KG1 (cell line): ENCODE measurements at regions not wholly inside any gene's neighbourhood (a gene's known extent, or its start where the extent isn't known, plus 50 kb on each side); places are given as distances from the start of the nearest gene placed in this dataset.

Experiments
- DNase-seq: peaks from one replicate; lab custom pipeline; 2025; lab: John Stamatoyannopoulos, UW

DNA sequence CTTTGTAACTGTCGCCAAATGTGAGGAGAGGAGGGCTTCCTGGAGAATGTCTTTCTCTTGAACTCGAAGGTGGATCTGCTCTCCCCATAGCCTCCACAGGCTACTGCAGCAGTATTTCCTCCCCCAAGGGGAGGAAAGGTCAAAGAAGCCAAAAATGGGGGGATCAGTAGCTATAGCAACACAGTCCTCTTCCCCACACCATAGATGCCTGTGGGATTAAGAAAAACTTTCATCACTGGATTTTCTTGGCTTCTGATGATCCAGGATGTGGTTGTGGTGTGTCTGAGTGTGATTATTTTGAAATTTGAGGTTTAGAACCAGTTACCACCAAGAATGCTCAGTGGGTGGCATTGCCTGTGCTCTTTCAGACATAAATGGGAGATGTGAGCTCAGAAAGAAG is 140.1 kb upstream of the SPACA1 start:
- no peak for DNase-seq

DNA sequence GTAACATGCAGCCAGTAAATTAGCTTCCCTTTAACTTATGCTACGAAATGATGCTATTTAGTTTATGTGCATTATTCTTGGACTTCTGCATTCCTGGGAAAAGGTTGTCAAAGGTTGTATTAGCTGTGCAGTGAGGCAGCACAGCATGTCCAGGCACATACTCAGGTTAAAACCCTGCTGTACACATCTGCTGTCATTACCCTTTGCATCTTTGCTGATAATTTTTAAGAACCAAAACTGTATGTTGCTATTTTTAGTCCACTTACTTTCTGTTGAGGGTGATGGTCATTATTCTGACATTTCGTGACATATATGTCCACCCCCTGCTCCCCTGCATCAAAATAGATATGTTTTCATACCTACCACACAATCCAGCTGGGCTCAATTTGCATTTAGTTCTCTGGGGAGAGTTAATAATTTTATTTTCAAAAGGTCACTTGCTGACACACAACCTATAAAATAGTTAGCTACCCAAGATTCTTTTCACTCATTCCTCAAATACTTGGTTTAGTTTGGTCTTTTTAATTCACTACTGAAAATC is 142.5 kb upstream of the SPACA1 start:
- DNase-seq = no peak

DNA sequence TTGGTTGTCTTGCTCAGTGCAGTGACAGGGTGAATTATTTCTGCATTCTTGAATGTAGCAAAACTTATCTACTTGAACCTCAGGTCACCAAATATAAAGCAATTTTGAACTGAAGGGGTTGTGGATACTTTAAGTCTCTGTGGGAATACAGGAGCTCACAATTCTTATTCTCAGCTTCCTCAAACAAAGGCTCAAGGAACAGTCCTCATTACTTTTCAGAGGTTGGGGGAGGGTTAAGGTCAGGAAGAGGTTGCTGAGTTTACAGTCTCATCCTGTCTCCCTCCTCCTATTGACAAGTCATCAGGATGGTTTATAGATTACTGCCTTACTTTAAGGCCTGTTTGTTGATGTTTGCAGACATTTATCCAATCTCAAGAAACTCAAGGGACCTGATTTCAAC is 143.6 kb upstream of the SPACA1 start:
- DNase-seq = no peak

DNA sequence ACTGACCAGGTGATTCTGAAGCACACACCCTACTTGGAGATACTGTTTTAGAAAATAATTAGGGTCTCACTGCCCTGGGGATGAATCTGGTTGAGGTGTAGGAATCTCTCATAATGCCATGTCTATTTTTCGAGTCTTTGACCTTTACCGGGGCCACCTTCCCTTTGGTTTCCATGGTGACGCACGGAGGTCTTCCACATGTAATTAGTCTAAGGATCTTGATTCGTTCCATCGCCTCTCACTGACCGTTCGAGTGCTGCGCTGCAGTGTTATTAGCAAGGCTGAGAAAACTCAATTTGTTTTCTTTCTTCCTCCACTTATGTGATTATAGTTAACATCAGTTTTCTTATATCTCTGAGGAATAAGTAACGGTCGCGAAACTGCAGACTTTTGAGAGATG is 144.3 kb upstream of the SPACA1 start:
- no peak for DNase-seq

DNA sequence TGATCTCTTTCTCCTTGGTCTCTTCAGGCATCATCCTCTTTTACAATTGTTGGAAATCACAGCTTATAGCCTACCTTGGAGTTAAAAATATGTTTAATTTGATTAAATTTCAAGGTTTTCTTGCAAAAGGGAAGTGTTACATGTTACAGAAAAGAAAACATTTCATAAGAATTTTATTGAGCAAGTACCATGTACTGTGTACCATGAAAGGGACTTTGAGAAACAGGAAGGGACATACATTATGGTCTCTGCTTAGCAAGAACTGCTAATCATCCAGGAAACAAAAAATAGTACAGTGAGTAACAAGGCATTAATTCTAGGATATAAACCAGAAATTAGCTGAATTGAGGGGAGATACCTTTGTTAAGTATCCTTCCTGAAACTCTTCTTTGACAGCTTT is 145.3 kb upstream of the SPACA1 start:
- no peak for DNase-seq

DNA sequence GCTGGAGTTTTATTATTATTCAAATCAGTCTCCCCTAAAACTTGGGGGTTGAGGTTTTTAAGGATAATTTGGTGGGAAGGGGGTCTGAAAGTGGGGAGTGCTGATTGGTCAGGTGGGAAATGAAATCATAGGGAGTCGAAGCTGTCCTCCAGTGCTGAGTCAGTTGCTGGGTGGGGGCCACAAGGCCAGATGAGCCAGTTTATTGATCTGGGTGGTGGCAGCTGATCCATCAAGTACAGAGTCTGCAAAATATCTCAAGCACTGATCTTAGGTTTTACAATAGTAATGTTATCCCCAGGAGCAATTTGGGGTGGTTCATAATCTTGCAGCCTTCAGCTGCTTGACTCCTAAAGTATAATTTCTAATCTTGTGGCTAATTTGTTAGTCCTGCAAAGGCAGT is 146.0 kb upstream of the SPACA1 start:
- no peak for DNase-seq

DNA sequence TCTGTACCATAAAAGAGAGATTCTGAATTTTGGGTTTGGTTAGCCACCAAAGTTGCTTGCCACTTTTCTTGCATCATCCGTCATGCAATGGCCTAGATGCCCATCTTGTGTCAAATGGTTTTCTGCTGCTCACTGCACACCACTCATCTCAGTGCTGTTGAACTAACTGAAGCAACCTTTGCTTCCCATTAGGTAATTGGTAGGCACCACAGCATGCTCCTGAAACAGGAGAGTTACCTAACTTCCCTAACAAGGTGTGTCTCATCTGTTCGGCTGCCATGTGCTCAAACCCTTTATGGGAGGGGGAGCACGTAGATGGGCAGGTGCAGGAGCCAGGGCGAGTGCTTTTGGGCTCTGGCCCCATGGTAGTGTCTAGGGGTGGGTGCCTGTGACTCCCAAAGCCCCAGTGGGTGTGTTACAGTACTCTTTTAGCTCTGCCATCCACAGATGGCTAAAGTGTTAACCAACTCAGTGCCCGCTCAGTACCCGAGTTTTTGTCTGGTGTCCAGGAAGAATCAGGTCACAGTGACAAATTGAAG is 147.4 kb upstream of the SPACA1 start:
- DNase-seq = no peak

DNA sequence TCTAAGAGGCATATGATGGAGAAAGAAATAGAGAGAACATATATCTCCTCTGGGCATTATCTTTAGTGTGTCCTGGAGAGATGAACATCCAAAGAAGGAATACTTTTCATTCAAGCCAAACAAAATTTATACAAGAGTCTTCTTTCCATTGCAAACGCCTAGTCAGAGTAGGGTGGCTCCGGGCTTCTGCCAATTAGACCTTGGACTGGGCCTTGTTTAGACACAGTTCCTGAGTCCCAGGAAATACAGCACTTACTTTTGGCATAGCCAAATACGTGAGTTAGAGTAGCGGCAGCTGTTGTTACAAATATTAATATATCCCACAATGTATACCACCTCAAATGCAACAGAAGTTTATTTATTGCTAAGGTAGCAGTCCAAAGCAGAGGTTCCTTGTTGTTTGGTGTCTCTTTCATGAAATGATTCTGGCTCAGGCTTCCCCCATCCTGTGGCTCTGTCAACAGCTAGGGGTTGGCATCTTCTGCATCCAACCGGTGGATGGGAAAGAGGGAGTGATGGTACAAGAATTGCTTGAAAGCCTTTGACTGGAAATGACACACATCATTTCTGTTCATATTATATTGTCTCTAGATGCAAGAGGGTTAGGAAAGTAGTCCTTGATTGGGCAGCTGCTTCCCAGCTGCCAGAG is 148.0 kb upstream of the SPACA1 start:
- DNase-seq = no peak

DNA sequence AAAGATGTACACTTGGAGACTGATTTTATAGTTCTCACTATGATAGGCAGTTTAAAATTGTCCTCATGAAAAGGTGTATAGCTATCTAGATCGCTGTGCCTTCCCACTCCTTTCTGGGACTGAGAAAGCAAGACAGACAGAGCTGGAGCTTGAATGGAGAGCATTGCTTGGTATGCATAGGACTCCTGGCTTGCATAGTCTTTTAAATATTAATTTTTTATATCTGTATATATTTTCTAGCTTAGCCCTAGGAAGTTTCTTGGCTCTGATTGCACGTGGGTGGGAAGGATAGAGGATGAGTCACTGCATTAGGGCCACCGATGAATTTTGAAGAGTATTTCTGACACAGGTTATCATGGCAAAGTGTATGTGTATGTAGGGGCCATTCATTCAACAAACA is 150.0 kb upstream of the SPACA1 start:
- no peak for DNase-seq

DNA sequence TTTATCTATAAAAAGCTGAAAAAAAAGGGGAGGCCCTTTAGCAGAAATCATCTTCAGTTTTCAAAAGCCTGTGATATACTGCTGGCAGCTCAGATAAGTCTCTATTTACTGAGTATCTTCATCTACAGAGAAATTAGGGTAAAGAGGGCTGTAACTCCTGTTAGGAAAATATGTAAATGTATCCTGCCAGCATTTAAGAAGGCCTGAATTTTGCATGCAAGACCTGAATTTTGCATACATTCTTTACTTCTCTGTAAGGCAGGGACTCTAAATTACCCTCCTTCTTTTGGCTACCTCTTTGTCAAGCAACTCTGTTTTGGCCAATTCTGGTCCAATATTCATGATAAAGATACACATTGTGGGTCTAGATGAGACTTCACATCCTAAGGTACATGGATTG is 150.6 kb upstream of the SPACA1 start:
- no peak for DNase-seq

DNA sequence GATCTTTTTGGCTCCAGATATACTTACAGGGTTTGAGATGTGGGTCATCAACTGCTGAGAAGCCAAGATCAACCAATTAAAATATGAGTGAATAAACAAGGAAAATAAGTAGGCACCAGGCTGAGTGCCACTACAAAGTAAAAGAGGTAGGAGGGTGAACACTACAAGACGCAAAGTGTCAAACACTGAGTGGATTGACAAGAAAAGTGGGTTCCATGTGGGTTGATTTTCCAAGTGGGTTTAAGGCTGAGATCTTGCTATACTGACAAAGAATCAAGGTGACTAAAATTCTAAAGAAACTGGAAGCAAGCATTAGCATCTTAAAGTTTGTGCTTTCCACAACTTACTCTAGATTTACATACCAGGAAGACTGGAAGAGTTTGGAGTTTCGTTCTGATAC is 160.4 kb upstream of the SPACA1 start:
- DNase-seq = no peak

DNA sequence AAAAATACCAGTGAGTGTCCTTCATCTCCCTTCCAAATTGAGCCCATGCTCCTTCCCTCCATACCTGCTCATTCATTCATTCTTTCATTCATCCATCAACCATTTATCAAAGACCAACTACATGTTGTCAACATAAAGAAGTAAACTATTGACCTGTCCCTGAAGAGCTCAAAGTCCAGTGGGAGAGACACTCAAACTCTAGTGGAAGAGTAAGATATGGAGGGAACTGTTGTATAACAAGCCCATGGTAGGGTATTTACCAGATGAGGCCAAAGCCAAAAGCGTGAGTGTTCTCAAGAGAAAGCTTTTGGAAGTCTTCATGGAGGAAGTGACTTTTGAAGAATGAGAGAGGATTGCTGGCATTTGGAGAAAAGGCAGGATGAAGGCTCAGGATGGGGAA is 163.4 kb upstream of the SPACA1 start:
- no peak for DNase-seq

DNA sequence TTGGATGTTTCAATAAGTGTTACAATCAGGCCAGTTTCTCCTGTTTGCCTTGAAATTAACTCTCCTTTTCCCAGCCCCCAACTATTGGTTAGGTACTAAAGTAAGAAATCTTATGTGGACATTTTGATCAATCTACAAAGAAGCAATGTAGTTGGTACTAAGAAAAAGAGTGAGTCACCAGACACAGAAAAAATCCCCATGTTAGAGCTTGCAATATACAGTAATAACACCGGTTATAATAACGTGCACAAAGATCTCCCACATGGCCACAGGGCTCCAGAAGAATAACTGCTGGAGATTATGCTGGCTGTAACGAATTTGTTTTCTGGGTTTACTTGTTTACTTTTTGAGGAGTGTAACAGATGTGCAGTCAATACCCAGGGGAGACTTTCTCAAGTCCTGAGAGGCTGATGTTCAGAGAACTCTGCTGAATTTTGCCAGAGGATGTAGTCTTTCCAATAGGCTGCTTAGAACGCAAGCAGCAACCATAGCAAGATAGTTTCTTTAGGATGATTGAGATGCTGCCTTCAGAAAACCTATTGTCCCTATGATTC is 166.2 kb upstream of the SPACA1 start:
- DNase-seq = no peak

DNA sequence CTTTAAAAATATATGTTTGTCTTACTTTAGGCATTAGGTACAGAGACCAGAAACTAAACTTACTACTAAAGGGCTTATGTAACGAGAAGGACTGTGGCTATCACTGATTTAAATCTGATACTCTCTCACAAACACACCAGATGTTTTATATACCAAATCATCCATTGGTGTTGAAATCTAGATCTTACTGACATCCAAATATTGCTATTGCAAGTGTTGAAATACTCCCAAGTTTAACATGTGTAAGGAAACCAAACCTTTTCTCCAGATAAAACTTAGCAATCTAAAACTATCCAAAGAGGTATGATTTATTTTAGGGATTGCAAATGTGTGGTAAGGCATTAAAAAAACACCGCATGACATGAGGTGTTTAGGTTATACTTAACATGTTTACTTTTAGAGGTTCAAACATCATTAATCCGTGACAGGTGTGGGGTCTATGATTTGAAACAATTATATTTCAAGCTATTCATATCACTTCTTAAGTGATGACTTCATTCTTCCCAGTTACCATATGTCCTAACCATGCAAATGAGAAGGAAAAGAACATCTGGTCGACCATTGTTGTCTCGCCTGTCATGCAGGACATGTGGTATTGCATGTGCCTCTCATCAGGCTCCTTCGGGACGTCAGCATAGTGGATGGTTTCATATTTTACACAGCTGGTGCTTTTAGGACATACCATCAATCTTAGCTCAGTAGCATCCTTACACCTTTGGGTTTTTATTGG is 168.3 kb upstream of the SPACA1 start:
- DNase-seq = no peak

DNA sequence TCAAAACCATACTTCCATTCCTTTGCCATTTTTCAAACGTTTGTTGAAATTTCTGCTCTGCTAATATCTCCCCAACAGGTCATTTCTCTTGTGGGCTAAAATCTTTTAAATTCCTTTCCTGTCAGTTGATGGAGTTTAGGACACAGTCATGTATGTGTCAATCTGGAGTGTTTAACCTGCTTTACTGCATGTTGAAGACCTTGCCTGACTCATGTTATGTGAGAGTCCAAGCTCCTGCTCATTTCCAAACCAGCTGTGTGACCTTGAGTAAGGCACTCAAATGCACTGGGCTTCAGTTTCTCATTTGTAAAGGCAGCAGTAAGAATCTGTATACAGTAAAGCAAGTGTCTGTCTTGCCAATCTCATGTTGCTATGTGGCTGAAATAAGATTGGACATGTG is 171.9 kb upstream of the SPACA1 start:
- no peak for DNase-seq

DNA sequence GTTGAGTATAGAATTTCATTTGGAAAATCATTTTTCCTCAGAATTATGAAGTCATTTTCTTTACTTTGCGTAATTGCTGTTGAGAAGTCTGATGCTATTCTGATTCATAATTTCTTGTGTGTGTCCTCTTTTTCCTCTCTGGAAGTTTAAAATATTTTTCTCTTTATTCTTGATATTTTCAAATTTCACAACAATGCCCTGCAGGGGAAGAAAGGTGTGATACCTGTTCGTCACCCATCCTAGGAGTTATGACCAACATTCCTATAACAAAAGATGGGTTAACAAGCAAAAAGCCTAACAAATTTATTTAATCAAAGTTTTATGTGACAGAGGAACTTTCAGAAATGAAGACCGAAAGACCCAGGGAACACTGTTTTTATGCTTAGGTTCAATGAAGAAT is 171.5 kb upstream of the AKIRIN2 start:
- no peak for DNase-seq

DNA sequence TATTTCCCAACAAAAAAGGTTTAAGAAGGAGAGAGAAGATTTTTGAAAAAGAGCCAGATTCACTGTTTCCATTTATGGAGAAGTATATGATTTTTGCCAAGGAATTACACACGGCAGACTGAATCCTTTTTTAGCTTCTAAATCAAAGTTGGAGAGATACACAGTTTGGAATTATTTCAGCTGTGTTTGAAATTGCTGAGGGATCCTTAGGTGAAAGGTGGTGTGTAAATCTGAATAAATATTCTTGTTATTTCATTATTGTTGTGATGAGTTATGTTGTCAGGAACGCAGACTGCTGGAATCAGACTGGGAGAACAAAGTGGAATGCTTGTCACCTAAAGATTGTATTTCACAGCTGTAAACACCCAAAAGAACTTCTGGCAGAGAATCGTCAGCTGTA is 168.5 kb upstream of the AKIRIN2 start:
- no peak for DNase-seq

DNA sequence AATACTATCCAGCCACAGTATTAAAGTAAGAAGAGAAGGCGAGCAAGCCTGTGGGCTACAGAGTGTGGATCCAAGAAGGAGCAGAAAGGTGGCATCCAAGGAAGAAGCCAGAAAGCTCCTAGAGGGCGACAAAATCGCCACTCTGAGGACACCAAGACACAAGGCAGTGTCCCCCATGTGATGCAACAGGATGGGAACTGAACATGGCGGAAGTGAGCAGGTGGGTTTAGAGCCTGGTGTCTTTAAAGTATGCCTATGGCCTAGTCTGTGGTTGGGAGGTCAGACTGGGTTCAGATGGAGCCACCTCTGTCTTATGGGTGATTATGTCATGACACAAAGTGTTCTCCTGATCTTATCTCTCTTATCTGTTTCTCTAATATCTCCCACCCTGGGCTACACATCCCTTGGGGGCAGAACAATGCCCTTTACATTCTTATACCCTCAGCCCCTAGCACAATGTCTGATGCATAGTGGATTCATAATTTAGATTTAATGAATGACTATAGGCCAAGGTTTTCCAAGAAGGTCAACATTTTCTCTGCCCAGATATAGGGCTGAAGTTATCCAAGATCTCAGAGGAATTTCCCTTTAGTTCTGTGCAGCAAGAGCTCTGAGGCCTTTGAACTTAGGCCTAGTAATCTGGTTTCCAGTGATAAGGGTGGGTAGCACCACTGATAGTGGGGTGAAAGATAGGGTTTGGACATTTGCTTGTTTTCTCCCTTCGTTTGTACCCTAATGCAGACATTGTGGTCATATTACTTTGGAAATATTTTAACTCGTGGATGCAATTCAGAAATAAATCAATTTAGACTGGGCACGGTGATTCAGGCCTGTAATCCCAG is 167.3 kb upstream of the AKIRIN2 start:
- no peak for DNase-seq

DNA sequence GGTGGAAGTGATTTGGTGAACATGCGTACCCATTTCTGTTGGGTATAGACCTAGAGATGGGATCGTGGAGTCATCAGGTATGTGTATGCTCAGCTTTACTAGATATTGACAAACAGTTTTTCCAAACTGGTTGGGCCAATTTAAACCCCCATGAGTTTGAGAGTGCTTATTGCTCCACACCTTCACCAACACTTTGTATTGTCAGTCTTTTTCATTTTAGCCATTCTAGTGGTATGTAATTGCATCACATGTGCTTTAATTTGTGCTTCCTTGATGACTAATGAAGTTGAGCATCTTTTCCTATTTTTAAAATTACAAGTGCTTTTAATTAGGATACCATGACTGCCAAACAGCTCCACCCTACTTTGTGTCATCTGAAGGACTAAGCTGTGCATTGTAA is 158.9 kb upstream of the AKIRIN2 start:
- DNase-seq = no peak

DNA sequence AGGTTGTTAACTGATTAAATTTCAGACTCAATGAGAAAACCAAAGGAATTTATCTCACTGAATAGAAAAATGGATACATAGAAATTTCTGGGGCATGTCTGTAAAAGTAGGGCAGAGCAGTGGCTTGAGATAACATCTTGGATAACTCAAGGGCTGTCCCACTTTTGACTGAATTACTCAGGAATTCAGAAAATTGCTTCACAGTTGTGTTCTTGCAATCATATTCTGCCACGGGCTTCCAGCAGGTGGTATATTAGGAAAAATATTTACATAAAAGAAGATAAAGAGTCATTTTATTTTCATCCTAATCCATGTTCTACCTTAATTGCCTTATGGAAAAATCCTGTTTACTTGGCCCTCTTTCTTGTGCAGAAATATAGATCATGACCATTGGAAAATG is 156.4 kb upstream of the AKIRIN2 start:
- DNase-seq = no peak

DNA sequence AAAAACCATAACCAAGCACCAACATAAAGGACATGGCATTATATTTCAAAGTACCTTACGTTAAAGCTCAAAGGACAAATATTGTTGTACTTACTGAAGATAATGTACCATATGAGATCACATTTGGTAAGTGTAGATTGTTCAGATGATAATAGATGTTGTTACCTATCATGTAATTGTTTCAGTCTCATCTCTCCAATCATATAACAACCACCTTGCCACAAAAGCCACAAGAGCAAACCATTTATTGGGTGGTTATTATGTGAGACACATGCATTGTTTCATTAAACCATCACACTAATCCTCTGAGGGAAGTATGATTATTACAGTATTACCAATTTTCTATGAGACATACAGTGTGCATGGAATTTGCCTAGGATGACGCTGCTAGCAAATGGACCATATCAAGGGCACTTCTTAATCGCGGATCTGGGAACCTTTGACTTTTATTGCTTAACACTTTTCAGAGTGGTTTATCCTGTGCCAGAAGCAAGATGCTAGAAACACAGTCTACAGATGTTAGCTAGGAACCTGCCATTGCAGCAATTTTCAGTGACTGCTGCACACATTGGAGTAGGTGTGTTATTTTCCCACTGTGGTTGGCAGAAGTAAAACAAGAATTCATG is 149.8 kb upstream of the AKIRIN2 start:
- DNase-seq = no peak

DNA sequence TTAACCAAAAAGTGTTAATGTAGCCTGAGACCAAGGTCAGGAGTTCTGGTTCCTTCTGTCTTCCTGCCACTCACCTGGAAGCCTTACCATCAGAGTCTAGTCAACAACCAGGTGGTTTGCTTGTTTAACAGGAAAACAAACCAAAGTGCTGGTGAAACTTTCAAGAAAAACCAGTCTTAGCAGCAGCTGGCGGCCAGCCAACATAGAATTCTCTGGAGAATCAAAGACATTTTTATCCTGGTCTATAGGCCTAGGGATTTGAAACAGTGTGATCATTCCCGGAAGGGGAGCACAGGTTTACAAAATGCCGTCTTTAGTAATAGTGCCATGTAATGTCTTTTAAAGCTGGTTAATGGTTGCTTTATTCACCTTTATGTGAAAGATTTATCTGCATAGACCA is 146.6 kb upstream of the AKIRIN2 start:
- no peak for DNase-seq
